Ishikawa (cell line): ENCODE measurements at regions not wholly inside any gene's neighbourhood (a gene's known extent, or its start where the extent isn't known, plus 50 kb on each side); places are given as distances from the start of the nearest gene placed in this dataset.

ENCODE experiments used
- CEBPB ChIP-seq: IDR thresholded peaks from 2 replicates; pipeline ENCODE4 v1.6.1; 2012
- CREB1 ChIP-seq: IDR thresholded peaks from 2 replicates; pipeline ENCODE4 v1.6.1; 2012; ENCODE audit warnings: low read depth
- EGR1 ChIP-seq: IDR thresholded peaks from 2 replicates; pipeline ENCODE4 v1.6.1; 2012
- EP300 ChIP-seq: IDR thresholded peaks from 2 replicates; pipeline ENCODE4 v1.6.1; 2012; ENCODE audit warnings: borderline replicate concordance
- FOXM1 ChIP-seq: IDR thresholded peaks from 2 replicates; pipeline ENCODE4 v1.6.1; 2012; ENCODE audit warnings: low read depth, borderline replicate concordance
- NFIC ChIP-seq: IDR thresholded peaks from 2 replicates; pipeline ENCODE4 v1.6.1; 2012
- RAD21 ChIP-seq: IDR thresholded peaks from 2 replicates; pipeline ENCODE4 v1.6.1; 2012; ENCODE audit warnings: low read depth
- TAF1 ChIP-seq: IDR thresholded peaks from 2 replicates; pipeline ENCODE4 v1.6.1; 2012; ENCODE audit warnings: low read depth, mild to moderate bottlenecking
- TCF12 ChIP-seq: IDR thresholded peaks from 2 replicates; pipeline ENCODE4 v1.6.1; 2012; ENCODE audit warnings: low read depth
- TEAD4 ChIP-seq: IDR thresholded peaks from 2 replicates; pipeline ENCODE4 v1.6.1; 2012
- YY1 ChIP-seq: IDR thresholded peaks from 2 replicates; pipeline ENCODE4 v1.6.1; 2012; ENCODE audit warnings: low read depth
- ZBTB7A ChIP-seq: IDR thresholded peaks from 2 replicates; pipeline ENCODE4 v1.6.1; 2012; ENCODE audit warnings: low read depth
- TF ChIP-seq, protein P1 (sequence below): IDR thresholded peaks from 2 replicates; pipeline ENCODE4 v1.6.1; 2012
- TF ChIP-seq, protein P2 (sequence below): IDR thresholded peaks from 2 replicates; pipeline ENCODE4 v1.6.1; 2012
- TF ChIP-seq, protein P3 (sequence below): IDR thresholded peaks from 2 replicates; pipeline ENCODE4 v1.6.1; 2012; ENCODE audit warnings: low read depth, mild to moderate bottlenecking

DNA sequence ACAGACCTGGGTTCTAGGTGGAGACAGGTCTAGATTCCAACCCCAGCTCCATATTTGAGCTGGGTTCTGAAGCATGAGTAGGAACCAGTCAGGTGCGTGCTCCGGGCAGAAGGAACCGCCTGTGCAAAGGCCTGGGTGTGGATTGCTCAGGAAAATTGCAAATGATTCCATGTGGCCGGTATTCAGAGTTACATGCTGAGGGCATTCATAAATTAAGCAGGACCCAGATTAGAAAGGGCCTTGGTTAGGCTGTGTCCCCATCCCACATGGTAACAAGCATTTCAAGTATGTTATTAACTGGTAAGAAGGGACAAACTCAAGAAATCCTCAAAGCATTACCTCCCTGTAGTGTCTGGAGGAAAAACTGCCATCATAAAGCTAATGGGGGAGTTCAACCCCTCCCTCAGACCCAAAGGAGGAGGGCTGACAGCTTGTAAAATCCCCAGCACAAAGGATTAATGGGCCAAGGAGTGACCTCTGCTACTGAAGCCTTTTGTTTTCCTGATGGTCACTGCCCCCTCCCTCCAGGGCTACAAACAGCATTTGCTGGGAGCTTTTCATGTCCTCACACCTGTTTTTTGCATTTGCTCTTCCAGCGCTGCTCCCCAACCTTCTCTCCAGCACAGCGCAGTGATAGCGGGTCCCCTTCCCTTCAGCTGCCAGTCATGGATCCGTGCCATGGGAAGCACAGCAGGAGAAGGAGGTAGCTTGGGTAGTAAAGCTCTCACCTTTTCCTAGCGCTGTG is 218.0 kb downstream of the C16orf95 start:
- TF ChIP-seq CREB1 (no peak), TCF12 (no peak), EP300 (no peak), FOXM1 (no peak), TAF1 (no peak), RAD21 (no peak), EGR1 (no peak), YY1 (no peak), TEAD4 (no peak), NFIC (no peak), CEBPB (no peak), ZBTB7A (no peak)
- TF ChIP-seq, protein P1, sequence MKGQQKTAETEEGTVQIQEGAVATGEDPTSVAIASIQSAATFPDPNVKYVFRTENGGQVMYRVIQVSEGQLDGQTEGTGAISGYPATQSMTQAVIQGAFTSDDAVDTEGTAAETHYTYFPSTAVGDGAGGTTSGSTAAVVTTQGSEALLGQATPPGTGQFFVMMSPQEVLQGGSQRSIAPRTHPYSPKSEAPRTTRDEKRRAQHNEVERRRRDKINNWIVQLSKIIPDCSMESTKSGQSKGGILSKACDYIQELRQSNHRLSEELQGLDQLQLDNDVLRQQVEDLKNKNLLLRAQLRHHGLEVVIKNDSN: no peak
- TF ChIP-seq, protein P2, sequence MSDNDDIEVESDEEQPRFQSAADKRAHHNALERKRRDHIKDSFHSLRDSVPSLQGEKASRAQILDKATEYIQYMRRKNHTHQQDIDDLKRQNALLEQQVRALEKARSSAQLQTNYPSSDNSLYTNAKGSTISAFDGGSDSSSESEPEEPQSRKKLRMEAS: no peak
- TF ChIP-seq, protein P3, sequence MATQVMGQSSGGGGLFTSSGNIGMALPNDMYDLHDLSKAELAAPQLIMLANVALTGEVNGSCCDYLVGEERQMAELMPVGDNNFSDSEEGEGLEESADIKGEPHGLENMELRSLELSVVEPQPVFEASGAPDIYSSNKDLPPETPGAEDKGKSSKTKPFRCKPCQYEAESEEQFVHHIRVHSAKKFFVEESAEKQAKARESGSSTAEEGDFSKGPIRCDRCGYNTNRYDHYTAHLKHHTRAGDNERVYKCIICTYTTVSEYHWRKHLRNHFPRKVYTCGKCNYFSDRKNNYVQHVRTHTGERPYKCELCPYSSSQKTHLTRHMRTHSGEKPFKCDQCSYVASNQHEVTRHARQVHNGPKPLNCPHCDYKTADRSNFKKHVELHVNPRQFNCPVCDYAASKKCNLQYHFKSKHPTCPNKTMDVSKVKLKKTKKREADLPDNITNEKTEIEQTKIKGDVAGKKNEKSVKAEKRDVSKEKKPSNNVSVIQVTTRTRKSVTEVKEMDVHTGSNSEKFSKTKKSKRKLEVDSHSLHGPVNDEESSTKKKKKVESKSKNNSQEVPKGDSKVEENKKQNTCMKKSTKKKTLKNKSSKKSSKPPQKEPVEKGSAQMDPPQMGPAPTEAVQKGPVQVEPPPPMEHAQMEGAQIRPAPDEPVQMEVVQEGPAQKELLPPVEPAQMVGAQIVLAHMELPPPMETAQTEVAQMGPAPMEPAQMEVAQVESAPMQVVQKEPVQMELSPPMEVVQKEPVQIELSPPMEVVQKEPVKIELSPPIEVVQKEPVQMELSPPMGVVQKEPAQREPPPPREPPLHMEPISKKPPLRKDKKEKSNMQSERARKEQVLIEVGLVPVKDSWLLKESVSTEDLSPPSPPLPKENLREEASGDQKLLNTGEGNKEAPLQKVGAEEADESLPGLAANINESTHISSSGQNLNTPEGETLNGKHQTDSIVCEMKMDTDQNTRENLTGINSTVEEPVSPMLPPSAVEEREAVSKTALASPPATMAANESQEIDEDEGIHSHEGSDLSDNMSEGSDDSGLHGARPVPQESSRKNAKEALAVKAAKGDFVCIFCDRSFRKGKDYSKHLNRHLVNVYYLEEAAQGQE: no peak

DNA sequence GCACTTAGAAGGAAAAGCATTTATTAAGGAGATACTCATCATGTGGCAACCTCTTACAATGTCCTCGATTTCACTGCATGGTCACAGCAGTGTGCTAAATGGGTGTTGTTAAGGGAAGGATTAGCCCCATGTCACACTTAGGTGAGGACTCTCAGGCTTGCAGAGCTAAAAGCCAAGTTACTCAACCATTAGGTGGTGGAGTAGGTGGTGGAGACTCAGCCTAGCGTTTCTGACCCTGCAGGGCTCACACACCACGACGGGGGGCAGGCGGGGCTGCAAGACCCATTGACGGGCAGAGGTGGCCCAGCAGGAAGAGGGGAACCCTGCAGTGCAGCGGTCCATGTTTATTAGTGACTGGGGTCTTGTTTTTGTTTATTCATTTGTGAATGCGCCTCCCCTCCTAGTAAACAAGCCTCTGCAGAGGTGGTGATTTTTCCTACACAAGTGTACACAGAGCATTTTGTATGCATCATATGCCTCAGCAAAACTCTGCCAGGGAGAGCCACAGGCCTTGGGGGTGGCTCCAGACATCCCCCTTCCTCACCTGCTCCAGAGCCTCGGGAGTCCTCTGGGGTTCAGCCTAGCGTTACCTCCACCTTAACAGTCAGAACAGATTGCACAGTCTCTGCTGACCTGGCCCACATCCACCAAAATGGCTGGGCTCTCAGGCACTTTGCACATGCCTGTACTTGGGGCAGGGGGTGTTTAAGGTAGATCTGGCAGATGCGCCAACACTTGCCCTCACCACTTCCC is 216.7 kb downstream of the C16orf95 start:
- no peak for TF ChIP-seq TEAD4
- no peak for TF ChIP-seq TAF1
- no peak for TF ChIP-seq TCF12
- no peak for TF ChIP-seq CREB1

DNA sequence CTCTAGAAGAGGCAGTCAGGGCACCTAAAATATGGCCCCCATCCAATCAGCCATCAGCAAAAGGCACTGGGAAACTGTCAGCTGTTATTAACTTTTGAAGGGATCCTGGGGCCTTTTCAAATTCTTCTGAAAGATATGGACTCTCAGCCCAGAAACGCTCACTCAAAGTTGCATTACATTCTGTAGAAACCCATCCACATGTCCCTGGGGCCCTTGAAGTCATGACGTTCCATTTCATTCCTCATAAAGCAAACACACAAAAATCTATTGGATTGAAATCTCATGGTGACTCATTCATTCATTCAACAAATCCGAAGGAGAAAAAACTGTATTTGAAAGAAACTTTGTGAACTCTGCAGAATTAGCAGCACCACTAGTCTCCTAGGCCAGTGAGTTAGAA is 215.3 kb downstream of the C16orf95 start:
- TF ChIP-seq CEBPB (no peak), YY1 (no peak), FOXM1 (no peak), CREB1 (no peak), EGR1 (no peak), ZBTB7A (no peak), NFIC (no peak), TEAD4 (no peak), RAD21 (no peak), TCF12 (no peak), TAF1 (no peak), EP300 (no peak)
- TF ChIP-seq, protein P2: no peak
- TF ChIP-seq, protein P1: no peak
- TF ChIP-seq, protein P3: no peak

DNA sequence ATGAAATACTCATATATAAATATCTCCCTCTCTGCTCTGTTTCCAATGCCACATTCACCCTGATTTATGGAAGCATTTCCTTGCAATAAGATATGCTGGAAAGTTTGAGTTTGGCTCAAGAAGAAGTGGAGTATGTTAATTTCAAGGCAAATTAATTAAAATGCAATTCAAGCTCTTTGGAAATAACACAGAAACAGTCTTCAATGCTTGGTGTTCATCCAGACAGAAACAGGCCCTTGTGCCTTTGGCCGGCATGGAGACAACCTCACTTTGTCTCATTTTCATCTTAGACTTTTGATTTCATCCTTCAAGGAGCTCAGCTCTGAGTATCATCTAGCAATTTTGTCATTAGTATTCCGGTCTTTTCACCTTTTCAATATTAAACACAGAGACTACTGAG is 210.0 kb downstream of the C16orf95 start:
- TF ChIP-seq NFIC (no peak), RAD21 (no peak), YY1 (no peak), FOXM1 (no peak)

DNA sequence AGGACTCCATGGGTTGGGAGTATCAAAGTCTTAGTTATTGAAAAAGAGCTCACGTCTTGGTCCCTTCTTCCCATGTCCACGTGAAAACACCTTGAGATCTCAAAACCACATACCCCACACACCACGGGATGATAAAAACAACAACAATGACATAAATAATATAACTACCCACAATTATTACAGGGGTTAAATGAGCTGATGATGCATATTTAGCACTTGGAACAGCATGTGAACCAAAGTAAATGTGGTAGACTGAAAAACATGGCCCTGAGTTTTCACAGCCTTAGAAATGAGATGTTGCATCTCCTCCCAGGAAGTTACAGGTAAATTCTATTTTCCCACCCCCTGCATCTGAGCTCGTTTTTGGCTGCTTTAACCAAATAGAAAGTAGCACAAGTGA is 208.9 kb downstream of the C16orf95 start:
- no peak for TF ChIP-seq TAF1
- TF ChIP-seq, protein P1: no peak
- TF ChIP-seq TEAD4: no peak
- TF ChIP-seq FOXM1: no peak
- TF ChIP-seq YY1: no peak
